HG03342 (cell line): ENCODE measurements at regions not wholly inside any gene's neighbourhood (a gene's known extent, or its start where the extent isn't known, plus 50 kb on each side); places are given as distances from the start of the nearest gene placed in this dataset.

Experiments
- ATAC-seq: cut with Tn5 transposase; IDR thresholded peaks from one replicate; pipeline ENCODE4 v1.9.1; 2021; ENCODE audit warnings: mild to moderate bottlenecking, moderate library complexity; ENCODE audit not compliant: unreplicated experiment

DNA sequence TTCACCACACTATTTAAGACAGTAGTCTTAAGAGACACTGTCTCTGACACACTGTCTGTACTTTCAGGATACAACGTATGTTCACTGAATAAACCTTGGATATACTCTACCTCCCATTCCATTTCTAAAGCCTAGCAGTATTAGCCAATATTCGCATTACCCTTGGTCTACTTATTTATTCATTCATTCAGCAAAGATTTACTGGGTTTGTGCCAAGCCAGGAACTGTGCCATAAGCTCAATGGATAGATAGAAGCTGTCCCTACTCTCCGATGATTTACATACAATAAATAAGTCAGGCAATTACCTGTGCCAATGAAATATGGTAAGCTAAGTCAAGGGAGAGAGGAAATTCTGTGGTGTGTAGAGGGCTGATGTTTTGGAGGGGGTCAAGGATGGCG, 195.2 kb upstream of the RAB4A start:
- ATAC-seq = no peak

DNA sequence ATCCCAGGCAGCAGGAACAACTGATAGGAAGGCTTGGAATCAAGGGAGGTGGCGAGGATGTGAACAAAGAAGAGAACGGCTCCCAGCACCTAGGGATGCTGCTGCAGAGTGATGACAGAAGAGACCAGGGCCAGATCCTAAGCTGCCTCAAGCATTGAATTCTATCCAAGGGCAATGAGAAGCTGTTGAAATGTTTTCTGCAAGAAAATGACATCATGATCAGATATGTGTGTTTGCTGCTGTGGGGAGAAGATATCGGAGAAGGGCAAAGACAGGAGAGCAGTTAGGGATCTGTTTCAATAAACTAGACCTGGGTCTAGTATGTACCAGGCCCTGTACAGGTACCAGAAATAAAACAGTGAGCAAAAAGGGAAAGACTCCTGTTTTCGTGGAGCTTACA, 194.7 kb upstream of the RAB4A start:
- ATAC-seq = no peak

- no peak for ATAC-seq
Observed at GRCh38 chr1:229079016-229079595, 191.8 kb upstream of the RAB4A start.

DNA sequence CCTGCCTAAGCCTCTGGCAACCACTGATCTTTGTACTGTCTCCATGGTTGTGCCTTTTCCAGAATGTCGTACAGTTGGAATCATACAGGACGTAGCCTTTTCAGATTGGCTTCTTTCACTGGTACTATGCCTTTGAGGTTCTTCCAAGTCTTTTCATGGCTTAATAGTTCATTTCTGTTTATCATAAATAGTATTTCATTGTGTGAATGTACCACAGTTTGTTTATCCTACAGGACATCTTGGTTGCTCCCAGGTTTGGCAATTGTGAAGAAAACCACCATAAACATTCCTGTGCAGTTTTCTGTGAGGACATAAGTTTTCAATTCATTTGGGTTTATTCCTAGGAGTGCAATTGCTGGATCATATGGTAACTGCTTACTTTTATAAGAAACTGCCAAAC, 190.6 kb upstream of the RAB4A start:
- no peak for ATAC-seq

- ATAC-seq = no peak
Observed at GRCh38 chr1:229085291-229085690, 185.6 kb upstream of the RAB4A start.

DNA sequence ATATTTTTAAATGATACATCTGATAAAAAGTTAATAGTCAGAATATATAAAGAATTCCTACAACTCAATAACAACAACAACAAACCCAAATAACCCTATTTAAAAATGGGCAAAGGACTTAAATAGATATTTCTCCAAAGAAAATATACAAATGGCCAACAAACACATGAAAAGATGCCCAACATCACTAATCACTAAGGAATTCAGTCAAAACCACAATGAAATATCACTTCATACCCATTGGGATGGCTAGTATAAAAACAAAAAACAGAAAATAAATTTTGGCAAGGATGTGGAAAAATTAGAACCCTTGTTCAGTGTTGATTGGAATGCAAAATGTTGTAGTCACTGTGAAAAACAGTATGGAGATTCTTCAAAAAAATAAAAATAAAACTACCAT, 184.8 kb upstream of the RAB4A start:
- ATAC-seq = no peak

GRCh38 chr1:229086686-229087085, 184.2 kb upstream of the RAB4A start:
- no peak for ATAC-seq

DNA sequence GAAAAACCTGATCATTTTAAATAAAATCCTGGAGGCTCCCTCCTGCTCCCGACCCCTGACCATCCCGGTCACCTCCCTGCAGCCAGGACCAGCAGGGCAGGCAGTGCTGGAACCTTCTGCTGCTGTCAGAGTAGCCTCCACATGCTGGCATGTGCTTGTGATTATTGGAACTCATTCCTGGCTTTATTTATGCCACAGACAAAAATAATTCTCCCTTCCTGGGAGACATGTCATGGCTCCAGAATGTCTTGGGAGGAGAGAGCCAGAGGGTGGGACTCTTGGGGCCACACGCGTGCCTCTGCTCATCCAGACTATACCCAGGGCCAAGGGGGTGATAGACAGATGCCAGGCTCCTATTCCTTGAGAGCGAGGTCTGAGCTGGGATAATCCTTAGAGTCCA, 183.6 kb upstream of the RAB4A start:
- ATAC-seq = no peak

- ATAC-seq = no peak
Observed at GRCh38 chr1:229087906-229088305, 183.0 kb upstream of the RAB4A start.

GRCh38 chr1:229088711-229089110, 182.2 kb upstream of the RAB4A start:
- no peak for ATAC-seq

GRCh38 chr1:229089586-229090208, 181.2 kb upstream of the RAB4A start:
- ATAC-seq = no peak

DNA sequence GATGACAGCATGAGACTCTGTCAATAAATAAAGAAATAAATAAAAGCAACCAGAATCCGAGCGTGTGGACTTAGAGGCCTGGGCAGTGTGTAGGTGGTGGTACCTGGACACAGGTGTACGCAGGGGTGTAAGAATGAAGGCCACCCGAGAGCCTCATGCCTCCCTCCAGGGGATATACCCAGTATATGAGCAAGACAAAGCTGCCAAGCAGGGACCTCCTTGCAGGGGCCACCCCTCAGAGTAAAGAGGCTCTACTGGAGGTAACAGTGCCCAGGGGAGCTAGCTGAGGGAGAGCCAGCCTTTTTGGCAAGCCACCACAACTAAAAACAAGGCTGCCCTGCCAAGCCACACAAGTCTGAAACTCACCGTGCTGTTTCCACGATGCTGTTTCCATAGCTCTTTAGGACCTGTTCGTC, 179.2 kb upstream of the RAB4A start:
- no peak for ATAC-seq

DNA sequence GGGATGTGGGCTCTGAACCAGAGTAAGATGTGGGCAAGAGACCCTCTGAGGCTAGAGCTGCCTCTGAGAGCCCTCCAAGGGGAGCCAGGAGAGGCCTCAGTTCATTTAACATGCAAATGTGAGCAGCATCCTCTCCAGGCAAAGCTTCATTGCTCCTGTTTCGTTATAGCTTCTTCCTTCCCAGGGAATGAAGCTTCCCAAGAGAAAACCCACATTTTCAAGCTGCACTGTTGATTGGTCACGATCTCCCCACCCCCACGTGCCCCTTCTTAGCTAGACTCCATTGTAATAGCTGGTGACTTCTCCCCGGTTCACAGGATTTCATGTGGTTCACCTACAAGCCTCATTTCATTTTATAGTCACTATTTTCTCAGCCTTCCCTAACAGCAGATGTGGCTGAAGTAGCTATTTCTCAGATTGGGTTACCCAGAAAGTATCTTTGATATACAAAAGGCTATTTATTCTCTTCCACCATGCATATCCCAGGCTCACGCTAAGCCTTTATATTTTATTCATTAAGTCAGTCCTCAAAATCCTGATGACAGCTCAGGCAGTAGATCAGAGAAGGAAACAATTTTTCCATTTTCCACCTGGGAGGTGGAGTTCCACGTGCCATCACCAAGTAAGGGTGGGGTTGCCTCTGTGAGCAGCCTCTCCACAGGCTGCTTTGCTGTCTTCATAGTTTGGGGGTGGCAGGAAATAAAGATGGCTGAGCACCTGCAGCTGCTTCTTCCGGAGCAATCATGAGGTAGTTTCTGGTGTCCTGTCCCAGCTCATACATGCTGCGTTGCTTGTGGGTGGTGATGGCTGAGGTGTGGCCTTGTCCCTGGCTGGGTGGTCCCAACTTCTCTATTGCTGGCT, 178.3 kb upstream of the RAB4A start:
- no peak for ATAC-seq

DNA sequence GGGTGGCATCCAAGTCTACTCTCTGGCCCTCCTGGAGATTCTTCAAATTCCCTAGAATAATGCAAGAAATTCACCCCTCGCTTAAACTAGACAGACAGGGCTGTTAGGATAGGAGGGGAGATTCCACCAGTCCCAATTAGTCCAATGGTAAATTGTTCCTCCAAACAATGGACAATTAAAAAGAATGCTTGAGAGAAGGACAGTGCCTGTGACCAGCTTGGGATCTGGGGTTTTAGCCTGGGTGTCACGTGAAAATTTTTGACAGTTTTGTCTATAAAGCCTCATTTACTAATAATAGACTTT, 177.7 kb upstream of the RAB4A start:
- no peak for ATAC-seq

DNA sequence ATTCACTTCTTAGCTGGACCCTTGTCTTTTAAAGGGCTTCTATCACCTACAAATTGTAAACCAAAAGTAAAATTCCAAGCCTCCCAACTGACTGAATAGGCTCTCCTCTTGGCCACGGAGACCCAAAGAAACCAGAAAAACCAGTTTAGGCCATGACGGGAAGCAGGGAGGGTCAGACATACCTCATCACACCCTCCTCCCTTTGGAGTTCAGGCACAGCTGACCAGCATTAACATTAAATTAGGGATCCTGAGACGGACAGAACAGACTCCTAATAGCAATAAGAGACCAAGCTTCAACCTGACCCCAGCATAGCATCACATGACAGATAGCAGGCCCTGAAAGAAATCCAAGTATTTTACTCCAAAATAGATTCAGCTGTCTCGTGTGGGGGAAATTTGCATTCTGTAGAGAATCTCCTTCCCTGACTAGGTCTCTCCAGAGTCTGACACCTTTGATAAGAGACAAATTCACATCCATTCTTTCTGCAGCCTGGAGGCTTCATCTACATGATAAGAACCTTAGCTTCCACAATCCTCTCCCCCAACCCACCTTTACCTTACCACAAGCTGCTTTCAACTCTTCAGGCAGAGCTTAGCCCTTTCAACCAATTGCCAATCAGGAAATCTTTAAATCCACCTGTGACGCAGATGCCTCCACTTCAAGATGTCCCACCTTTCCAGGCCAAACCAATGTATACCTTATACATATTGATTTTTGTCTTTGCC, 177.1 kb upstream of the RAB4A start:
- no peak for ATAC-seq

DNA sequence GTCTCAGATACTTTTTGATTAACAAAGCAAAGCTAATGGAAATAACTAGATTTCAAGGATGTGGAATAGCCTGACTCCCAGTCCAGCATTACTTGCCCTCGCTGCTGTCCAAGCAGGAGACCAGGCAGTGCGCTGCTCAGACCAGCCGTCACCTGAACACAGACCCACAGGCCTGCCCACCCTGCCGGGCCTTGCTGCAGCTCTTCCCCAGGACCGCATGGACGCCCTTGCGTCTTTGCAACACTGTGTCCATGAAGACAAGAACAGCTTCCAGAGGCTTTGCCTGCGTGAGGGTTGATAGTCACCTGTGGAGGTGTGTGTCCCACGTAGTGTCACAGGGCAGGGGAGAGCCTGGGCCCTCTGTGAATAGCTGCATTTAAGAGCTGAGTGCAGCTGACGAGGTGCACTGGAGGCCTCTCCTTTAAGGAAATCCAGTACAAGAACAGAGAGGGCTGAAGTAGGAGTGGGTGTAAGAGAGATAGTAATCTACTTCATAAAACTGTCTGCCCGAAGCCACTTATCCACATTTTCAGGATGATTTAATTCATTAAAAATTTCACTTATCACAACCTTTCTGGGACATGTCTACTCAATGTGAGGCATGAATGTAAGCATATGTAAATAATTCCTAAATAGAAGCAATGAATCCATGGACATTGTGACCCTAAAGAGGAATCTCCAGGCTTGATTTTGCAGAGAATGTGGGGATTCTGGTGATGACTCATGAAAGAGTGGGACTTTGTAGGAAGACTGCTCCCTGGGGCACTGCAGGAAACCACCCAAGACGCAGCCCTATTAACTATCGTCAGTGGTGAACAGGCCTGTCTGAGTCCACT, 176.2 kb upstream of the RAB4A start:
- ATAC-seq = no peak

- ATAC-seq = no peak
Observed at GRCh38 chr1:229095325-229095724, 175.6 kb upstream of the RAB4A start.

GRCh38 chr1:229097356-229097755, 173.6 kb upstream of the RAB4A start:
- no peak for ATAC-seq

- no peak for ATAC-seq
Observed at GRCh38 chr1:229098361-229098760, 172.6 kb upstream of the RAB4A start.

GRCh38 chr1:229098903-229099578, 171.9 kb upstream of the RAB4A start:
- no peak for ATAC-seq
